SK-N-SH (cell line): ENCODE measurements at regions not wholly inside any gene's neighbourhood (a gene's known extent, or its start where the extent isn't known, plus 50 kb on each side); places are given as distances from the start of the nearest gene placed in this dataset.

Experiments used
- CTCF ChIA-PET: fragments of 300-600, 350-600 bp; formaldehyde crosslinking; extraction: SDS; loops from one replicate; lab custom pipeline; 2021; lab: Yijun Ruan, JAX
- POLR2A ChIA-PET: fragments of 350-600 bp; sonication (Branson Sonifier 250); formaldehyde crosslinking; extraction: SDS; loops from one replicate; lab custom pipeline; 2020; ENCODE audit warnings: antibody characterized with exemption, inconsistent platforms; lab: Yijun Ruan, JAX
- DNase-seq: peaks from one replicate; pipeline ENCODE4 v3.0.0; 2012
- H2AFZ ChIP-seq: fragments of 200-600 bp; sonication (generic); 2 replicates; pipeline ENCODE4 v1.8.1; 2016; ENCODE audit warnings: antibody characterized with exemption, mild to moderate bottlenecking, low read depth
- H3F3A ChIP-seq: fragments of 200-600 bp; sonication (generic); replicated peaks from 2 replicates; pipeline ENCODE3; 2016; ENCODE audit warnings: antibody characterized with exemption, mild to moderate bottlenecking; ENCODE audit not compliant: insufficient read depth
- H3K27ac ChIP-seq, 2 experiments: fragments of 200-500 bp in 1 of 2; fragments of 200-600 bp in 1 of 2; sonication (Bioruptor generic) in 1 of 2; sonication (generic), shearing (Covaris generic) in 1 of 2; 2 replicates each; pipeline versions ENCODE4 v1.5.1 to v1.6.1; 2014 to 2016; ENCODE audit warnings: low read depth in 2 of 2, inconsistent platforms in 1 of 2, low read length in 1 of 2, mild to moderate bottlenecking in 1 of 2, mixed read lengths in 1 of 2
- H3K27me3 ChIP-seq: fragments of 200-600 bp; sonication (generic), shearing (Covaris generic); 2 replicates; pipeline ENCODE4 v1.6.1; 2016; ENCODE audit warnings: mixed run types; ENCODE audit not compliant: insufficient read depth
- H3K36me3 ChIP-seq, 2 experiments: fragments of 200-500 bp in 1 of 2; fragments of 200-600 bp in 1 of 2; sonication (Bioruptor generic) in 1 of 2; sonication (generic) in 1 of 2; replicated peaks in 1 of 2; 2 replicates each; pipeline versions ENCODE3 to v1.5.1; 2014 to 2016; ENCODE audit warnings: low read length in 1 of 2, mild to moderate bottlenecking in 1 of 2; ENCODE audit not compliant: insufficient read depth in 2 of 2, control insufficient read depth in 1 of 2
- H3K4me1 ChIP-seq, 2 experiments: fragments of 200-500 bp in 1 of 2; fragments of 200-600 bp in 1 of 2; sonication (Bioruptor generic) in 1 of 2; sonication (generic), shearing (Covaris generic) in 1 of 2; 2 replicates each; pipeline versions ENCODE4 v1.5.1 to v1.6.1; 2014 to 2016; ENCODE audit warnings: low read depth in 1 of 2, low read length in 1 of 2, mixed run types in 1 of 2; ENCODE audit not compliant: insufficient read depth in 2 of 2, control insufficient read depth in 1 of 2
- H3K4me2 ChIP-seq: fragments of 200-600 bp; sonication (generic), shearing (Covaris generic); 2 replicates; pipeline ENCODE4 v1.6.1; 2017; ENCODE audit warnings: mixed run types
- H3K4me3 ChIP-seq, 2 experiments: fragments of 200-500 bp in 1 of 2; fragments of 200-600 bp in 1 of 2; sonication (Bioruptor generic) in 1 of 2; sonication (generic), shearing (Covaris generic) in 1 of 2; 2 replicates each; pipeline versions ENCODE4 v1.5.1 to v1.8.1; 2014 to 2016; ENCODE audit warnings: low read depth in 2 of 2, inconsistent platforms in 1 of 2, low read length in 1 of 2, mild to moderate bottlenecking in 1 of 2, mixed read lengths in 1 of 2, moderate library complexity in 1 of 2
- H3K79me2 ChIP-seq: fragments of 200-600 bp; sonication (generic); 2 replicates; pipeline ENCODE4 v1.8.1; 2017; ENCODE audit warnings: mild to moderate bottlenecking; ENCODE audit not compliant: insufficient read depth
- H3K9ac ChIP-seq: fragments of 200-600 bp; sonication (generic); 2 replicates; pipeline ENCODE4 v1.6.1; 2017; ENCODE audit warnings: mixed run types
- H3K9me2 ChIP-seq: fragments of 200-600 bp; sonication (generic); 2 replicates; pipeline ENCODE4 v1.6.1; 2017; ENCODE audit warnings: mixed run types
- H3K9me3 ChIP-seq: fragments of 200-600 bp; sonication (generic); 2 replicates; pipeline ENCODE4 v1.6.1; 2017; ENCODE audit warnings: mixed run types, mild to moderate bottlenecking, moderate library complexity
- H4K20me1 ChIP-seq: fragments of 200-600 bp; sonication (generic); 2 replicates; pipeline ENCODE4 v1.6.1; 2017; ENCODE audit warnings: mild to moderate bottlenecking, mixed run types; ENCODE audit not compliant: insufficient read depth
- CHD2 ChIP-seq: fragments of 150-350 bp; IDR thresholded peaks from 2 replicates; pipeline ENCODE4 v1.6.1; 2018; ENCODE audit warnings: low read length; ENCODE audit not compliant: partially characterized antibody
- ELF1 ChIP-seq: IDR thresholded peaks from 2 replicates; pipeline ENCODE4 v1.4.0; 2012
- EP300 ChIP-seq, 2 experiments: IDR thresholded peaks; 2 replicates each; pipeline versions ENCODE4 v1.4.0 to v1.6.1; 2012; ENCODE audit warnings: borderline replicate concordance in 1 of 2, low read depth in 1 of 2, low read length in 1 of 2
- EZH2phosphoT487 ChIP-seq: fragments of 200-600 bp; sonication (generic); IDR thresholded peaks from 2 replicates; pipeline ENCODE4 v1.6.1; 2017; ENCODE audit warnings: low read depth, mixed run types, mild to moderate bottlenecking, antibody characterized with exemption, moderate library complexity, borderline replicate concordance
- FOSL2 ChIP-seq: IDR thresholded peaks from 2 replicates; pipeline ENCODE4 v1.4.0; 2012; ENCODE audit warnings: low read depth, mild to moderate bottlenecking, moderate library complexity, borderline replicate concordance
- FOXJ3 ChIP-seq: sonication (generic); formaldehyde crosslinking; IDR thresholded peaks from 2 replicates; pipeline ENCODE4 v1.5.1; 2020; ENCODE audit warnings: mild to moderate bottlenecking, missing genetic modification reagents
- FOXM1 ChIP-seq: IDR thresholded peaks from 2 replicates; pipeline ENCODE4 v1.4.0; 2012; ENCODE audit warnings: low read depth, mild to moderate bottlenecking
- GATA2 ChIP-seq: sonication (generic); formaldehyde crosslinking; IDR thresholded peaks from 2 replicates; pipeline ENCODE4 v1.5.0; 2020; ENCODE audit warnings: mild to moderate bottlenecking, missing genetic modification reagents
- JUND ChIP-seq: IDR thresholded peaks from 2 replicates; pipeline ENCODE4 v1.4.0; 2012
- MXI1 ChIP-seq: IDR thresholded peaks from 2 replicates; pipeline ENCODE4 v1.6.1; 2012; ENCODE audit warnings: mild to moderate bottlenecking, low read depth, low read length, improper control_type of control experiment
- NRF1 ChIP-seq: IDR thresholded peaks from 2 replicates; pipeline ENCODE4 v1.6.1; 2012; ENCODE audit warnings: low read depth, mild to moderate bottlenecking, low read length
- RAD21 ChIP-seq: IDR thresholded peaks from 2 replicates; pipeline ENCODE4 v1.6.1; 2012; ENCODE audit warnings: mild to moderate bottlenecking, low read length
- RXRA ChIP-seq: IDR thresholded peaks from 2 replicates; pipeline ENCODE4 v1.4.0; 2012; ENCODE audit warnings: low read depth, mild to moderate bottlenecking, borderline replicate concordance
- SIN3A ChIP-seq: IDR thresholded peaks from 2 replicates; pipeline ENCODE4 v1.6.1; 2012; ENCODE audit warnings: low read depth, mild to moderate bottlenecking, low read length, moderate library complexity, borderline replicate concordance
- TAF1 ChIP-seq: IDR thresholded peaks from 2 replicates; pipeline ENCODE4 v1.6.1; 2012; ENCODE audit warnings: low read depth, mild to moderate bottlenecking, low read length, moderate library complexity, borderline replicate concordance
- USF1 ChIP-seq: IDR thresholded peaks from 2 replicates; pipeline ENCODE4 v1.4.0; 2012; ENCODE audit warnings: low read depth, borderline replicate concordance
- USF2 ChIP-seq: fragments of 150-350 bp; IDR thresholded peaks from 2 replicates; pipeline ENCODE4 v1.6.1; 2017; ENCODE audit warnings: antibody characterized with exemption, low read length, low read depth, borderline replicate concordance
- ZBTB33 ChIP-seq: IDR thresholded peaks from 2 replicates; pipeline ENCODE4 v1.4.0; 2012; ENCODE audit warnings: low read depth, borderline replicate concordance

GRCh38 chr3:15889936-15890335 is 92.2 kb upstream of the ANKRD28 start:
- ChIA-PET CTCF (interaction anchor here (0.9 to 1.1 kb wide), 2 partner anchors 8 to 16 kb away, joined by 3 read pairs; no protein-coding TSS in a partner anchor), POLR2A (no interaction called here)
- no peak for TF ChIP-seq TAF1
- no peak for TF ChIP-seq CHD2
- TF ChIP-seq USF1 = no peak
- no peak for TF ChIP-seq MXI1
- no peak for TF ChIP-seq USF2
- no peak for TF ChIP-seq FOSL2
- TF ChIP-seq NRF1 = no peak
- no peak for TF ChIP-seq EZH2phosphoT487
- TF ChIP-seq FOXJ3 = no peak
- TF ChIP-seq ZBTB33 = no peak
- no peak for TF ChIP-seq RAD21
- no peak for TF ChIP-seq RXRA
- no peak for TF ChIP-seq JUND
- no peak for TF ChIP-seq SIN3A
- no peak for TF ChIP-seq FOXM1
- TF ChIP-seq GATA2 (CRISPR knock-in tag) = no peak
- no peak for TF ChIP-seq EP300 (IDR thresholded peaks at IDR 0.05; ENCODE audit: borderline replicate concordance in 1 of 2, low read depth in 1 of 2, low read length in 1 of 2)
- TF ChIP-seq ELF1 = no peak

More at GRCh38 chr3:15889936-15890335, 92.2 kb upstream of the ANKRD28 start:
- Histone ChIP-seq H3K9ac (no peak overlapping the region), H3K36me3 (peaks cover 0 to 3% of the 10 kb centered on the region in 2 experiments), H3K27ac (no peak overlapping the region), H4K20me1 (no peaks in the 10 kb centered on the region), H3K4me2 (no peak overlapping the region), H2AFZ (no peak overlapping the region), H3F3A (no peaks in the 10 kb centered on the region), H3K9me2 (no peaks in the 10 kb centered on the region), H3K4me1 (no peaks in the 10 kb centered on the region; a peak in 2 of 4 replicates), H3K79me2 (no peaks in the 10 kb centered on the region), H3K4me3 (no peak overlapping the region), H3K9me3 (no peaks in the 10 kb centered on the region), H3K27me3 (no peaks in the 10 kb centered on the region)
- no peak for DNase-seq
